ENCODE measurements at regions not wholly inside any gene's neighbourhood (a gene's known extent, or its start where the extent isn't known, plus 50 kb on each side); places are given as distances from the start of the nearest gene placed in this dataset.
"Not testable (repeated sequence)": the region's sequence is repeated elsewhere in the genome, so short reads cannot be mapped to it uniquely, and the experiment has no call there.

- Mint-ChIP-seq H3K9me3 (no peaks in the 10 kb centered on the region), H3K4me3 (no peak overlapping the region), H3K27ac (ENCODE audit: low read depth) (no peak overlapping the region), H3K27me3 (peaks cover 38% of the 10 kb centered on the region), H3K36me3 (ENCODE audit: insufficient read depth) (peaks cover under 1% of the 10 kb centered on the region), H3K4me1 (no peaks in the 10 kb centered on the region)
- no peak for ATAC-seq (replicated peaks; ENCODE audit: extremely low read depth, poor library complexity, severe bottlenecking)
- no peak for DNase-seq (ENCODE audit: low spot score in 2 of 2)
Observed at GRCh38 chr3:14263317-14264005, 84.8 kb downstream of the LSM3 start.

- no peak for ATAC-seq (replicated peaks; ENCODE audit: extremely low read depth, poor library complexity, severe bottlenecking)
- peaks cover 43% of the 10 kb centered on the region for H3K27me3 Mint-ChIP-seq
Observed at GRCh38 chr3:14265246-14265962, 86.8 kb downstream of the LSM3 start.

GRCh38 chr3:14266361-14266760 is 87.7 kb downstream of the LSM3 start:
- H3K27ac Mint-ChIP-seq (ENCODE audit: low read depth): no peak overlapping the region
- H3K4me1 Mint-ChIP-seq: no peaks in the 10 kb centered on the region
- peaks cover 39% of the 10 kb centered on the region for H3K27me3 Mint-ChIP-seq
- peaks cover 1% of the 10 kb centered on the region for H3K36me3 Mint-ChIP-seq (ENCODE audit: insufficient read depth)
- H3K9me3 Mint-ChIP-seq: no peaks in the 10 kb centered on the region
- ATAC-seq (replicated peaks; ENCODE audit: extremely low read depth, poor library complexity, severe bottlenecking) (no peak), DNase-seq (ENCODE audit: low spot score in 2 of 2) (no peak)
- no peak overlapping the region for H3K4me3 Mint-ChIP-seq

More at GRCh38 chr3:14265246-14265962, 86.8 kb downstream of the LSM3 start:
- no peak for DNase-seq (ENCODE audit: low spot score in 2 of 2)
- H3K9me3 Mint-ChIP-seq: no peaks in the 10 kb centered on the region
- H3K4me1 Mint-ChIP-seq: no peaks in the 10 kb centered on the region
- no peak overlapping the region for H3K27ac Mint-ChIP-seq (ENCODE audit: low read depth)
- H3K36me3 Mint-ChIP-seq (ENCODE audit: insufficient read depth): peaks cover 1% of the 10 kb centered on the region
- no peak overlapping the region for H3K4me3 Mint-ChIP-seq

GRCh38 chr3:14267976-14268375 is 89.4 kb downstream of the LSM3 start:
- no peaks in the 10 kb centered on the region for H3K4me1 Mint-ChIP-seq

GRCh38 chr3:14268897-14269296 is 90.3 kb downstream of the LSM3 start:
- no peak for DNase-seq (ENCODE audit: low spot score in 2 of 2)
- Mint-ChIP-seq H3K27me3 (peaks cover 40% of the 10 kb centered on the region), H3K4me1 (no peaks in the 10 kb centered on the region), H3K4me3 (no peak overlapping the region), H3K36me3 (ENCODE audit: insufficient read depth) (peaks cover 1% of the 10 kb centered on the region), H3K9me3 (no peaks in the 10 kb centered on the region), H3K27ac (ENCODE audit: low read depth) (no peak overlapping the region)
- ATAC-seq (replicated peaks; ENCODE audit: extremely low read depth, poor library complexity, severe bottlenecking): no peak

More at GRCh38 chr3:14267976-14268375, 89.4 kb downstream of the LSM3 start:
- Mint-ChIP-seq H3K4me3 (no peak overlapping the region), H3K27ac (ENCODE audit: low read depth) (no peak overlapping the region), H3K36me3 (ENCODE audit: insufficient read depth) (peaks cover 1% of the 10 kb centered on the region), H3K27me3 (peaks cover 49% of the 10 kb centered on the region), H3K9me3 (no peaks in the 10 kb centered on the region)
- DNase-seq (ENCODE audit: low spot score in 2 of 2) (no peak), ATAC-seq (replicated peaks; ENCODE audit: extremely low read depth, poor library complexity, severe bottlenecking) (no peak)

- not testable (repeated sequence) for DNase-seq (ENCODE audit: low spot score in 2 of 2); H3K9me3 Mint-ChIP-seq; H3K36me3 Mint-ChIP-seq (ENCODE audit: insufficient read depth); H3K27ac Mint-ChIP-seq (ENCODE audit: low read depth); H3K4me1 Mint-ChIP-seq; ATAC-seq (replicated peaks; ENCODE audit: extremely low read depth, poor library complexity, severe bottlenecking); H3K4me3 Mint-ChIP-seq
- H3K27me3 Mint-ChIP-seq: peaks cover 31% of the 10 kb centered on the region
Observed at GRCh38 chr3:14272041-14272958, 93.7 kb downstream of the LSM3 start.

- peaks cover 23% of the 10 kb centered on the region for H3K27me3 Mint-ChIP-seq
- not testable (repeated sequence) for H3K4me3 Mint-ChIP-seq; H3K9me3 Mint-ChIP-seq; H3K36me3 Mint-ChIP-seq (ENCODE audit: insufficient read depth); DNase-seq (ENCODE audit: low spot score in 2 of 2); H3K4me1 Mint-ChIP-seq; H3K27ac Mint-ChIP-seq (ENCODE audit: low read depth); ATAC-seq (replicated peaks; ENCODE audit: extremely low read depth, poor library complexity, severe bottlenecking)
Observed at GRCh38 chr3:14272959-14273560, 94.4 kb downstream of the LSM3 start.

- H3K4me1 Mint-ChIP-seq: no peaks in the 10 kb centered on the region
- H3K9me3 Mint-ChIP-seq: no peaks in the 10 kb centered on the region
- DNase-seq (ENCODE audit: low spot score in 2 of 2) (no peak), ATAC-seq (replicated peaks; ENCODE audit: extremely low read depth, poor library complexity, severe bottlenecking) (no peak)
- H3K36me3 Mint-ChIP-seq (ENCODE audit: insufficient read depth): no peaks in the 10 kb centered on the region
- no peak overlapping the region for H3K27ac Mint-ChIP-seq (ENCODE audit: low read depth)
- H3K27me3 Mint-ChIP-seq: peaks cover 13% of the 10 kb centered on the region
- no peak overlapping the region for H3K4me3 Mint-ChIP-seq
Observed at GRCh38 chr3:14273901-14274611, 95.4 kb downstream of the LSM3 start.

- no peaks in the 10 kb centered on the region for H3K9me3 Mint-ChIP-seq
- H3K27me3 Mint-ChIP-seq: peaks cover 10% of the 10 kb centered on the region
- DNase-seq (ENCODE audit: low spot score in 2 of 2): no peak
- H3K4me1 Mint-ChIP-seq: no peaks in the 10 kb centered on the region
- H3K27ac Mint-ChIP-seq (ENCODE audit: low read depth): no peak overlapping the region
- no peak for ATAC-seq (replicated peaks; ENCODE audit: extremely low read depth, poor library complexity, severe bottlenecking)
- no peak overlapping the region for H3K4me3 Mint-ChIP-seq
- H3K36me3 Mint-ChIP-seq (ENCODE audit: insufficient read depth): no peaks in the 10 kb centered on the region
Observed at GRCh38 chr3:14274612-14274936, 96.0 kb downstream of the LSM3 start.

- no peaks in the 10 kb centered on the region for H3K36me3 Mint-ChIP-seq (ENCODE audit: insufficient read depth)
- H3K27me3 Mint-ChIP-seq: peaks cover 10% of the 10 kb centered on the region
- H3K4me3 Mint-ChIP-seq: no peak overlapping the region
- ATAC-seq (replicated peaks; ENCODE audit: extremely low read depth, poor library complexity, severe bottlenecking) (no peak), DNase-seq (ENCODE audit: low spot score in 2 of 2) (no peak)
- H3K27ac Mint-ChIP-seq (ENCODE audit: low read depth): no peak overlapping the region
- no peaks in the 10 kb centered on the region for H3K4me1 Mint-ChIP-seq
- H3K9me3 Mint-ChIP-seq: no peaks in the 10 kb centered on the region
Observed at GRCh38 chr3:14274999-14275961, 96.7 kb downstream of the LSM3 start.
